Mucosa of rectum (tissue), 2 donors: ENCODE measurements at regions not wholly inside any gene's neighbourhood (a gene's known extent, or its start where the extent isn't known, plus 50 kb on each side); places are given as distances from the start of the nearest gene placed in this dataset.

ENCODE experiments used
- H3K27ac ChIP-seq, 2 donors: one replicate each; pipeline ENCODE4 v1.7.0; 2013; ENCODE audit warnings: inconsistent platforms in 2 of 2, low read depth in 2 of 2, low read length in 2 of 2
- H3K27me3 ChIP-seq, 2 donors: one replicate each; pipeline ENCODE4 v1.7.0; 2013; ENCODE audit warnings: low read length in 2 of 2; ENCODE audit not compliant: control insufficient read depth in 2 of 2, insufficient read depth in 2 of 2
- H3K36me3 ChIP-seq, 2 donors: one replicate each; pipeline ENCODE4 v1.7.0; 2013; ENCODE audit warnings: low read length in 2 of 2; ENCODE audit not compliant: control insufficient read depth in 2 of 2, insufficient read depth in 2 of 2
- H3K4me1 ChIP-seq, 2 donors: one replicate each; pipeline ENCODE4 v1.7.0; 2013; ENCODE audit warnings: low read length in 2 of 2, mild to moderate bottlenecking in 1 of 2; ENCODE audit not compliant: control insufficient read depth in 2 of 2, insufficient read depth in 2 of 2
- H3K4me3 ChIP-seq, 2 donors: one replicate each; pipeline ENCODE4 v1.7.0; 2013; ENCODE audit warnings: low read length in 2 of 2
- H3K9ac ChIP-seq, 2 donors: one replicate each; pipeline ENCODE4 v1.7.0; 2013; ENCODE audit warnings: low read length in 2 of 2, low read depth in 1 of 2, mild to moderate bottlenecking in 1 of 2
- H3K9me3 ChIP-seq, 2 donors: one replicate each; pipeline ENCODE4 v1.7.0; 2013; ENCODE audit warnings: low read length in 2 of 2; ENCODE audit not compliant: control insufficient read depth in 2 of 2
- donor health status: healthy.
- donor health status: Normal muscosa, but diverticular disease.

- Histone ChIP-seq H3K9me3 (no peaks in the 10 kb centered on the region), H3K36me3 (no peaks in the 10 kb centered on the region), H3K4me1 (peaks cover 33 to 37% of the 10 kb centered on the region in 2 donors), H3K4me3 (no peak overlapping the region), H3K9ac (no peak overlapping the region), H3K27ac (no peak overlapping the region), H3K27me3 (no peaks in the 10 kb centered on the region)
These were observed 116.1 kb upstream of the PTPN1 start for GRCh38 chr20:50393990-50394561.

DNA sequence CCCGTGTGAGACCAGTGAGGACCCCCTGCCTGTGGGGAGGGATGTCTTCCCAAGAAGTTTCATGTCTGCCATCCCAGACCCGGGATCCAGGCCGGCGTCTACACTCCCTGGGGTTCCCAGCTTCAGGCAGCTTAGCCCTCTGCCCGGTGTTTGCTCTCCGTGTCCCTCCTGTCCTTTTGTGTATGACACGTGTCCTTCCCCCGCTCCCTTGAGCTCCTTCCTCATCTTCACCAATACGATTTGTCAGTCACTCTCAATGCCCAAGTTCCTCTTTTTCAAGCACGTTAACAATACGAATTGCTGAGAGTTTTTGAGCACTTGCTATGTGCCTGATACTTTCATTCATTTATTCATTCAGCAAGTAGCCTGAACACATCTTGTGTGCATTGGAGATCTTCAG lies 115.6 kb upstream of the PTPN1 start:
- peak overlapping the region in 1 of 2 donors; percentile 24 for H3K27ac ChIP-seq
- peak overlapping the region in 1 of 2 donors; percentile 6 for H3K9ac ChIP-seq
- no peaks in the 10 kb centered on the region for H3K9me3 ChIP-seq
- H3K27me3 ChIP-seq: no peaks in the 10 kb centered on the region
- H3K4me1 ChIP-seq: peaks cover 28 to 33% of the 10 kb centered on the region in 2 donors
- peak overlapping the region in 1 of 2 donors; percentile 20 for H3K4me3 ChIP-seq
- H3K36me3 ChIP-seq: no peaks in the 10 kb centered on the region

DNA sequence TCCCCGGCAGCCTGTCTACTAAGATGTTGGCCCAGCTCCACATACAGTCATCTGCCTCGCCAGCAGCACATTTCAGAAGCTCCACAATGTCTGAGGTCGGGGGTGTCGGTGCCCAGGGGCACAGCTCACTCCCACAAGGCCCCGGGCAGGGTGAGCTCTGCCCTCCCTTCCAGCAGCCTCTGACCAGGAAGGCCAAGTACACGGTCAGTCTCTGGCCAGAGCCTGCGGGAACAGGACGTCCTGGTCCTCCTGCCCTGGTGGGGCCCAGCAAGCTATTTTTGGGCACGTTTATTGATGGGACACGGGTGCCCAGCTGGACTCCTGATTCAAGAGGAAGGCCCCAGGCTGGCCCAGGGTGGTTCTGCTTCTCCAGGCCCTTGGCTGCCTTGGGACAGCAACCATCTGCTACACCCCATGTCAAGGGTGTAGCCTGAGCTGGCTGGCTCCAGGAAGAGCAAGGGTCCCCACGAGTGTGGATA lies 114.9 kb upstream of the PTPN1 start:
- H3K9ac ChIP-seq: no peak overlapping the region
- H3K36me3 ChIP-seq: no peaks in the 10 kb centered on the region
- H3K4me1 ChIP-seq: peaks cover 21 to 27% of the 10 kb centered on the region in 2 donors
- H3K4me3 ChIP-seq: no peak overlapping the region
- H3K27me3 ChIP-seq: no peaks in the 10 kb centered on the region
- peak overlapping the region; percentile 24 to 51 for H3K27ac ChIP-seq
- H3K9me3 ChIP-seq: no peaks in the 10 kb centered on the region

DNA sequence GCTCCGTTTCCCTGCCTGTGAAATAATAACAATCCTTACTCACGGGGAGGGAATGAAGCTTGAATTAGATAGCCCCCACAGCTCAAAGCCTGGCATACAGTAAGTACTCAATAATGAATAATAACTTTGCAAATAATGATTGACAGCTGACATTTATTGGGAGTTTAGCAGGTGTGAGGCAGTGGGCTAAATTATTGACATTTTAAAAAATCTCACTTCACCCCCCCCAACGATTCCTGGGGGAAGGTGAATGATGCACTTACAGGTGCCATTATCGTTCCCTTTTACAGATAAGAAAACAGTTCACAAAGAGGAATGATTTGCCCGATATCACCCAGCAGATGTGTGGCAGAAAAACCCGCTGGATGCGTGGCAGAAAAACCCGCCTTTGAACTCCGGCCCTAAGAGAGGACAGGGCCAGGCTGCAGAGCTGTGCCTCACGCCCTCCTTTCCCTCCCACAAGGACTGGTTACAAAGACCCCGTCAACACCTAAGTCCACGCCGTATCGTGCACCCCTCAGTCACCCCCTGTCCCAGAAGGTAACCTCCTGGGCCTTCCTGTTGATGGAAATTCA lies 114.2 kb upstream of the PTPN1 start:
- no peaks in the 10 kb centered on the region for H3K9me3 ChIP-seq
- H3K9ac ChIP-seq: no peak overlapping the region
- peak overlapping the region in 1 of 2 donors; percentile 51 for H3K27ac ChIP-seq
- no peaks in the 10 kb centered on the region for H3K36me3 ChIP-seq
- no peaks in the 10 kb centered on the region for H3K27me3 ChIP-seq
- H3K4me3 ChIP-seq: no peak overlapping the region
- peaks cover 19 to 24% of the 10 kb centered on the region in 2 donors for H3K4me1 ChIP-seq

- no peaks in the 10 kb centered on the region for H3K27me3 ChIP-seq
- H3K9me3 ChIP-seq: no peaks in the 10 kb centered on the region
- H3K36me3 ChIP-seq: no peaks in the 10 kb centered on the region
- no peak overlapping the region for H3K9ac ChIP-seq
- H3K4me1 ChIP-seq: peaks cover 17 to 22% of the 10 kb centered on the region in 2 donors
- H3K4me3 ChIP-seq: no peak overlapping the region
- H3K27ac ChIP-seq: no peak overlapping the region
These were observed 113.6 kb upstream of the PTPN1 start for GRCh38 chr20:50396623-50397022.

GRCh38 chr20:50397058-50397457 lies 113.1 kb upstream of the PTPN1 start:
- no peak overlapping the region for H3K4me3 ChIP-seq
- H3K4me1 ChIP-seq: peaks cover 13 to 22% of the 10 kb centered on the region in 2 donors
- H3K27me3 ChIP-seq: no peaks in the 10 kb centered on the region
- no peaks in the 10 kb centered on the region for H3K36me3 ChIP-seq
- H3K9me3 ChIP-seq: no peaks in the 10 kb centered on the region
- H3K27ac ChIP-seq: no peak overlapping the region
- no peak overlapping the region for H3K9ac ChIP-seq

- Histone ChIP-seq H3K4me3 (no peak overlapping the region), H3K4me1 (peaks cover 11 to 22% of the 10 kb centered on the region in 2 donors), H3K27me3 (no peaks in the 10 kb centered on the region), H3K27ac (no peak overlapping the region), H3K9me3 (no peaks in the 10 kb centered on the region), H3K9ac (no peak overlapping the region), H3K36me3 (no peaks in the 10 kb centered on the region)
These were observed 112.1 kb upstream of the PTPN1 start for GRCh38 chr20:50398064-50398463.

- H3K9ac ChIP-seq: no peak overlapping the region
- H3K9me3 ChIP-seq: no peaks in the 10 kb centered on the region
- no peak overlapping the region for H3K4me3 ChIP-seq
- no peaks in the 10 kb centered on the region for H3K27me3 ChIP-seq
- H3K27ac ChIP-seq: no peak overlapping the region
- H3K4me1 ChIP-seq: peaks cover 11 to 22% of the 10 kb centered on the region in 2 donors
- no peaks in the 10 kb centered on the region for H3K36me3 ChIP-seq
These were observed 111.7 kb upstream of the PTPN1 start for GRCh38 chr20:50398471-50398820.

- peaks cover 11 to 22% of the 10 kb centered on the region in 2 donors for H3K4me1 ChIP-seq
- H3K27me3 ChIP-seq: no peaks in the 10 kb centered on the region
- H3K27ac ChIP-seq: no peak overlapping the region
- no peak overlapping the region for H3K9ac ChIP-seq
- H3K36me3 ChIP-seq: no peaks in the 10 kb centered on the region
- H3K4me3 ChIP-seq: no peak overlapping the region
- H3K9me3 ChIP-seq: no peaks in the 10 kb centered on the region
These were observed 111.2 kb upstream of the PTPN1 start for GRCh38 chr20:50398821-50399554.

GRCh38 chr20:50399555-50399916 lies 110.6 kb upstream of the PTPN1 start:
- Histone ChIP-seq H3K27ac (no peak overlapping the region), H3K4me3 (no peak overlapping the region), H3K9ac (no peak overlapping the region), H3K27me3 (no peaks in the 10 kb centered on the region), H3K36me3 (no peaks in the 10 kb centered on the region), H3K4me1 (peaks cover 7 to 16% of the 10 kb centered on the region in 2 donors), H3K9me3 (no peaks in the 10 kb centered on the region)
